ENCODE measurements at regions not wholly inside any gene's neighbourhood (a gene's known extent, or its start where the extent isn't known, plus 50 kb on each side); places are given as distances from the start of the nearest gene placed in this dataset.

DNA sequence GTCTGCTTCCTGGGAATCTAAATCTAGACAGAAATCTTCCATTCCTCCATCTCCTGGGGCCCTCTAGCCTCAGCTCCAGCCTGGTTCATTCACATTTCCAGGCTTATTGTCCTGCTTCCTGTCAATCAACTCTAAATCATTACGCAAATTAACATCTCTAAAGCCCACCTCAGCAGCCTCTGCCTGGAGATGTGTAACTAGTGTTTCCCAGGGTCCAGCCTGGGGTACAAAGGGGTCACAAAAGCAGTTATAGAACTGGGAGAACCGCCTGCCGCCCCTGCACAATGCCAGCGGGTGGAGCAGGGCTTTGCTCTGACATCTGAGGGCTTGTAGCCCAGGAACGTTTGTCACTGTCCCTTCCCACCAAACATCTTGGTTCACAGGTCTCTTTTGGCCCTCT is 373.5 kb downstream of the RRAGC start:
- no peak for TF ChIP-seq POLR2A (IDR thresholded peaks at IDR 0.05)
- TF ChIP-seq, protein P1, sequence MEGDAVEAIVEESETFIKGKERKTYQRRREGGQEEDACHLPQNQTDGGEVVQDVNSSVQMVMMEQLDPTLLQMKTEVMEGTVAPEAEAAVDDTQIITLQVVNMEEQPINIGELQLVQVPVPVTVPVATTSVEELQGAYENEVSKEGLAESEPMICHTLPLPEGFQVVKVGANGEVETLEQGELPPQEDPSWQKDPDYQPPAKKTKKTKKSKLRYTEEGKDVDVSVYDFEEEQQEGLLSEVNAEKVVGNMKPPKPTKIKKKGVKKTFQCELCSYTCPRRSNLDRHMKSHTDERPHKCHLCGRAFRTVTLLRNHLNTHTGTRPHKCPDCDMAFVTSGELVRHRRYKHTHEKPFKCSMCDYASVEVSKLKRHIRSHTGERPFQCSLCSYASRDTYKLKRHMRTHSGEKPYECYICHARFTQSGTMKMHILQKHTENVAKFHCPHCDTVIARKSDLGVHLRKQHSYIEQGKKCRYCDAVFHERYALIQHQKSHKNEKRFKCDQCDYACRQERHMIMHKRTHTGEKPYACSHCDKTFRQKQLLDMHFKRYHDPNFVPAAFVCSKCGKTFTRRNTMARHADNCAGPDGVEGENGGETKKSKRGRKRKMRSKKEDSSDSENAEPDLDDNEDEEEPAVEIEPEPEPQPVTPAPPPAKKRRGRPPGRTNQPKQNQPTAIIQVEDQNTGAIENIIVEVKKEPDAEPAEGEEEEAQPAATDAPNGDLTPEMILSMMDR (IDR thresholded peaks at IDR 0.05): no peak
- TF ChIP-seq POLR2AphosphoS5 (IDR thresholded peaks at IDR 0.05; ENCODE audit: insufficient read depth in 1 of 2, low read depth in 1 of 2): no peak

All from vagina (tissue), 2 donors.